ENCODE measurements at regions not wholly inside any gene's neighbourhood (a gene's known extent, or its start where the extent isn't known, plus 50 kb on each side); places are given as distances from the start of the nearest gene placed in this dataset.

- intact Hi-C loops (cut with micrococcal nuclease) = no loop called here
- peaks cover 0 to 2% (median 0%) of the 10 kb centered on the region in 5 donors for H3K27me3 Mint-ChIP-seq
- no peak overlapping the region for H3K27ac Mint-ChIP-seq
- no peaks in the 10 kb centered on the region for H3K36me3 ChIP-seq (ENCODE audit: control insufficient read depth in 2 of 3, insufficient read depth in 3 of 3, low read length in 3 of 3)
- ATAC-seq = no peak
- no peak overlapping the region for H3K4me3 Mint-ChIP-seq
- no peak for DNase-seq
- no peak overlapping the region for H3K27ac ChIP-seq (ENCODE audit: low read depth, low read length)
- H3K4me3 ChIP-seq (ENCODE audit: low read length) = no peak overlapping the region
- H3K9me3 Mint-ChIP-seq = no peaks in the 10 kb centered on the region
- no peaks in the 10 kb centered on the region for H3K36me3 Mint-ChIP-seq
- H3K4me1 Mint-ChIP-seq = no peaks in the 10 kb centered on the region
- CTCF ChIA-PET = interaction anchor here (0.6 kb wide), 1 partner anchor 9 kb away, joined by 5 read pairs; no protein-coding TSS in a partner anchor
- no peaks in the 10 kb centered on the region for H3K9me3 ChIP-seq (ENCODE audit: control insufficient read depth in 2 of 3, low read length in 3 of 3)
- H3K27me3 ChIP-seq (ENCODE audit: control insufficient read depth in 2 of 2, insufficient read depth in 2 of 2, low read length in 2 of 2) = no peaks in the 10 kb centered on the region
- no peaks in the 10 kb centered on the region for H3K4me1 ChIP-seq (ENCODE audit: control insufficient read depth in 2 of 2, insufficient read depth in 2 of 2, low read length in 2 of 2)
- POLR2A ChIA-PET = no interaction called here
Observed at GRCh38 chr10:4331150-4331549, 494.9 kb upstream of the AKR1E2 start.

- Histone ChIP-seq H3K4me3 (ENCODE audit: low read length) (no peak overlapping the region), H3K27me3 (ENCODE audit: control insufficient read depth in 2 of 2, insufficient read depth in 2 of 2, low read length in 2 of 2) (no peaks in the 10 kb centered on the region), H3K27ac (ENCODE audit: low read depth, low read length) (no peak overlapping the region), H3K36me3 (ENCODE audit: control insufficient read depth in 2 of 3, insufficient read depth in 3 of 3, low read length in 3 of 3) (no peaks in the 10 kb centered on the region), H3K4me1 (ENCODE audit: control insufficient read depth in 2 of 2, insufficient read depth in 2 of 2, low read length in 2 of 2) (no peaks in the 10 kb centered on the region), H3K9me3 (ENCODE audit: control insufficient read depth in 2 of 3, low read length in 3 of 3) (no peaks in the 10 kb centered on the region)
- Mint-ChIP-seq H3K27ac (no peak overlapping the region), H3K36me3 (no peaks in the 10 kb centered on the region), H3K9me3 (no peaks in the 10 kb centered on the region), H3K27me3 (peaks cover 0 to 5% (median 0%) of the 10 kb centered on the region in 5 donors), H3K4me3 (no peak overlapping the region), H3K4me1 (no peaks in the 10 kb centered on the region)
- intact Hi-C loops (cut with micrococcal nuclease) = no loop called here
- no peak for ATAC-seq
- DNase-seq = no peak
- ChIA-PET POLR2A (no interaction called here), CTCF (no interaction called here)
Observed at GRCh38 chr10:4330636-4331035, 495.4 kb upstream of the AKR1E2 start.

GRCh38 chr10:4329225-4329624 is 496.8 kb upstream of the AKR1E2 start:
- H3K9me3 Mint-ChIP-seq = no peaks in the 10 kb centered on the region
- no peaks in the 10 kb centered on the region for H3K4me1 Mint-ChIP-seq
- Histone ChIP-seq H3K27me3 (ENCODE audit: control insufficient read depth in 2 of 2, insufficient read depth in 2 of 2, low read length in 2 of 2) (no peaks in the 10 kb centered on the region), H3K27ac (ENCODE audit: low read depth, low read length) (no peak overlapping the region), H3K4me1 (ENCODE audit: control insufficient read depth in 2 of 2, insufficient read depth in 2 of 2, low read length in 2 of 2) (no peaks in the 10 kb centered on the region), H3K36me3 (ENCODE audit: control insufficient read depth in 2 of 3, insufficient read depth in 3 of 3, low read length in 3 of 3) (no peaks in the 10 kb centered on the region), H3K9me3 (ENCODE audit: control insufficient read depth in 2 of 3, low read length in 3 of 3) (no peaks in the 10 kb centered on the region), H3K4me3 (ENCODE audit: low read length) (no peak overlapping the region)
- no peak overlapping the region for H3K4me3 Mint-ChIP-seq
- H3K36me3 Mint-ChIP-seq = no peaks in the 10 kb centered on the region
- peaks cover 0 to 14% (median 0%) of the 10 kb centered on the region in 5 donors for H3K27me3 Mint-ChIP-seq
- no peak for DNase-seq
- POLR2A ChIA-PET = no interaction called here
- CTCF ChIA-PET = no interaction called here
- intact Hi-C loops (cut with micrococcal nuclease) = no loop called here
- H3K27ac Mint-ChIP-seq = no peak overlapping the region
- no peak for ATAC-seq

- Mint-ChIP-seq H3K27ac (no peak overlapping the region), H3K27me3 (peaks cover 0 to 20% (median 0%) of the 10 kb centered on the region in 5 donors), H3K4me3 (no peak overlapping the region), H3K36me3 (no peaks in the 10 kb centered on the region), H3K4me1 (no peaks in the 10 kb centered on the region), H3K9me3 (no peaks in the 10 kb centered on the region)
- Histone ChIP-seq H3K36me3 (ENCODE audit: control insufficient read depth in 2 of 3, insufficient read depth in 3 of 3, low read length in 3 of 3) (no peaks in the 10 kb centered on the region), H3K4me3 (ENCODE audit: low read length) (no peak overlapping the region), H3K27ac (ENCODE audit: low read depth, low read length) (no peak overlapping the region), H3K27me3 (ENCODE audit: control insufficient read depth in 2 of 2, insufficient read depth in 2 of 2, low read length in 2 of 2) (no peaks in the 10 kb centered on the region), H3K4me1 (ENCODE audit: control insufficient read depth in 2 of 2, insufficient read depth in 2 of 2, low read length in 2 of 2) (no peaks in the 10 kb centered on the region), H3K9me3 (ENCODE audit: control insufficient read depth in 2 of 3, low read length in 3 of 3) (no peaks in the 10 kb centered on the region)
- intact Hi-C loops (cut with micrococcal nuclease) = no loop called here
- POLR2A ChIA-PET = no interaction called here
- ATAC-seq (no peak), DNase-seq (no peak)
- CTCF ChIA-PET = no interaction called here
Observed at GRCh38 chr10:4326647-4327046, 499.4 kb upstream of the AKR1E2 start.

GRCh38 chr10:4319870-4320367 is 506.1 kb upstream of the AKR1E2 start:
- no peaks in the 10 kb centered on the region for H3K27me3 ChIP-seq (ENCODE audit: control insufficient read depth in 2 of 2, insufficient read depth in 2 of 2, low read length in 2 of 2)
- no peaks in the 10 kb centered on the region for H3K9me3 ChIP-seq (ENCODE audit: control insufficient read depth in 2 of 3, low read length in 3 of 3)
- H3K27me3 Mint-ChIP-seq = peaks cover 0 to 23% (median 0%) of the 10 kb centered on the region in 5 donors
- ATAC-seq = no peak
- ChIA-PET POLR2A (no interaction called here), CTCF (no interaction called here)
- no peaks in the 10 kb centered on the region for H3K4me1 Mint-ChIP-seq
- H3K27ac ChIP-seq (ENCODE audit: low read depth, low read length) = no peak overlapping the region
- no peaks in the 10 kb centered on the region for H3K9me3 Mint-ChIP-seq
- H3K36me3 ChIP-seq (ENCODE audit: control insufficient read depth in 2 of 3, insufficient read depth in 3 of 3, low read length in 3 of 3) = no peaks in the 10 kb centered on the region
- no peaks in the 10 kb centered on the region for H3K36me3 Mint-ChIP-seq
- intact Hi-C loops (cut with micrococcal nuclease) = no loop called here
- H3K4me1 ChIP-seq (ENCODE audit: control insufficient read depth in 2 of 2, insufficient read depth in 2 of 2, low read length in 2 of 2) = no peaks in the 10 kb centered on the region
- no peak overlapping the region for H3K4me3 Mint-ChIP-seq
- no peak for DNase-seq
- no peak overlapping the region for H3K27ac Mint-ChIP-seq
- no peak overlapping the region for H3K4me3 ChIP-seq (ENCODE audit: low read length)

- H3K27ac ChIP-seq (ENCODE audit: low read depth, low read length) = no peak overlapping the region
- no peaks in the 10 kb centered on the region for H3K27me3 ChIP-seq (ENCODE audit: control insufficient read depth in 2 of 2, insufficient read depth in 2 of 2, low read length in 2 of 2)
- Mint-ChIP-seq H3K36me3 (no peaks in the 10 kb centered on the region), H3K4me3 (no peak overlapping the region), H3K9me3 (peaks cover 0 to 2% (median 0%) of the 10 kb centered on the region in 11 donors), H3K27ac (no peak overlapping the region), H3K27me3 (peaks cover 0 to 28% (median 5%) of the 10 kb centered on the region in 5 donors), H3K4me1 (no peaks in the 10 kb centered on the region)
- CTCF ChIA-PET = no interaction called here
- H3K36me3 ChIP-seq (ENCODE audit: control insufficient read depth in 2 of 3, insufficient read depth in 3 of 3, low read length in 3 of 3) = no peaks in the 10 kb centered on the region
- H3K4me3 ChIP-seq (ENCODE audit: low read length) = no peak overlapping the region
- no peaks in the 10 kb centered on the region for H3K4me1 ChIP-seq (ENCODE audit: control insufficient read depth in 2 of 2, insufficient read depth in 2 of 2, low read length in 2 of 2)
- H3K9me3 ChIP-seq (ENCODE audit: control insufficient read depth in 2 of 3, low read length in 3 of 3) = no peaks in the 10 kb centered on the region
- ATAC-seq (no peak), DNase-seq (no peak)
- intact Hi-C loops (cut with micrococcal nuclease) = no loop called here
- POLR2A ChIA-PET = no interaction called here
Observed at GRCh38 chr10:4316161-4316810, 509.7 kb upstream of the AKR1E2 start.

GRCh38 chr10:4315551-4315950 is 510.5 kb upstream of the AKR1E2 start:
- DNase-seq (no peak), ATAC-seq (no peak)
- Histone ChIP-seq H3K27me3 (ENCODE audit: control insufficient read depth in 2 of 2, insufficient read depth in 2 of 2, low read length in 2 of 2) (no peaks in the 10 kb centered on the region), H3K9me3 (ENCODE audit: control insufficient read depth in 2 of 3, low read length in 3 of 3) (no peaks in the 10 kb centered on the region), H3K4me3 (ENCODE audit: low read length) (no peak overlapping the region), H3K4me1 (ENCODE audit: control insufficient read depth in 2 of 2, insufficient read depth in 2 of 2, low read length in 2 of 2) (no peaks in the 10 kb centered on the region), H3K27ac (ENCODE audit: low read depth, low read length) (no peak overlapping the region), H3K36me3 (ENCODE audit: control insufficient read depth in 2 of 3, insufficient read depth in 3 of 3, low read length in 3 of 3) (no peaks in the 10 kb centered on the region)
- ChIA-PET CTCF (no interaction called here), POLR2A (no interaction called here)
- Mint-ChIP-seq H3K36me3 (no peaks in the 10 kb centered on the region), H3K4me1 (no peaks in the 10 kb centered on the region), H3K27ac (no peak overlapping the region), H3K4me3 (no peak overlapping the region), H3K27me3 (peaks cover 0 to 30% (median 7%) of the 10 kb centered on the region in 5 donors), H3K9me3 (peaks cover 0 to 2% (median 0%) of the 10 kb centered on the region in 11 donors)
- intact Hi-C loops (cut with micrococcal nuclease) = no loop called here

Measured in naive thymus-derived CD4-positive, alpha-beta T cell (primary cell).